Osteoblast (primary cell): ENCODE measurements at regions not wholly inside any gene's neighbourhood (a gene's known extent, or its start where the extent isn't known, plus 50 kb on each side); places are given as distances from the start of the nearest gene placed in this dataset.
"Not testable (repeated sequence)": the region's sequence is repeated elsewhere in the genome, so short reads cannot be mapped to it uniquely, and the experiment has no call there.

Experiments used
- DNase-seq: peaks from one replicate; pipeline ENCODE4 v3.0.0; 2011; ENCODE audit warnings: low spot score, mixed read lengths; ENCODE audit not compliant: insufficient read length; ENCODE audit errors: missing footprints
- H2AFZ ChIP-seq: 2 replicates; pipeline ENCODE4 v1.6.0; 2011; ENCODE audit warnings: mild to moderate bottlenecking, low read length
- H3K27ac ChIP-seq: 2 replicates; pipeline ENCODE4 v1.5.1; 2011; ENCODE audit warnings: mild to moderate bottlenecking, low read depth, low read length, moderate library complexity
- H3K27me3 ChIP-seq: 2 replicates; pipeline ENCODE4 v1.6.0; 2012; ENCODE audit warnings: mild to moderate bottlenecking, control low read depth, inconsistent platforms, low read length, moderate library complexity; ENCODE audit not compliant: insufficient read depth
- H3K36me3 ChIP-seq: 2 replicates; pipeline ENCODE4 v1.5.1; 2011; ENCODE audit warnings: mild to moderate bottlenecking, low read length, control low read depth, moderate library complexity; ENCODE audit not compliant: insufficient read depth
- H3K4me1 ChIP-seq: 2 replicates; pipeline ENCODE4 v1.5.1; 2011; ENCODE audit warnings: mild to moderate bottlenecking, low read length, control low read depth, moderate library complexity; ENCODE audit not compliant: insufficient read depth
- H3K4me2 ChIP-seq: 2 replicates; pipeline ENCODE4 v1.6.0; 2011; ENCODE audit warnings: mild to moderate bottlenecking, low read length; ENCODE audit not compliant: insufficient read depth
- H3K4me3 ChIP-seq: fragments of 200-600 bp; sonication (generic); 3 replicates; pipeline ENCODE4 v1.5.1; 2012; ENCODE audit warnings: mild to moderate bottlenecking, low read length, inconsistent platforms; ENCODE audit not compliant: insufficient read depth
- H3K79me2 ChIP-seq: 2 replicates; pipeline ENCODE4 v1.6.0; 2012; ENCODE audit warnings: mild to moderate bottlenecking, low read length, control low read depth, inconsistent platforms; ENCODE audit not compliant: insufficient read depth
- H3K9me3 ChIP-seq: 2 replicates; pipeline ENCODE4 v1.5.1; 2011; ENCODE audit warnings: low read depth, low read length, control low read depth
- H4K20me1 ChIP-seq: 2 replicates; pipeline ENCODE4 v1.6.0; 2012; ENCODE audit warnings: mild to moderate bottlenecking, low read length, control low read depth; ENCODE audit not compliant: insufficient read depth
- CTCF ChIP-seq: IDR thresholded peaks from 2 replicates; pipeline ENCODE4 v1.5.1; 2011; ENCODE audit warnings: mild to moderate bottlenecking, low read depth, low read length, moderate library complexity; ENCODE audit errors: extremely low read depth

DNA sequence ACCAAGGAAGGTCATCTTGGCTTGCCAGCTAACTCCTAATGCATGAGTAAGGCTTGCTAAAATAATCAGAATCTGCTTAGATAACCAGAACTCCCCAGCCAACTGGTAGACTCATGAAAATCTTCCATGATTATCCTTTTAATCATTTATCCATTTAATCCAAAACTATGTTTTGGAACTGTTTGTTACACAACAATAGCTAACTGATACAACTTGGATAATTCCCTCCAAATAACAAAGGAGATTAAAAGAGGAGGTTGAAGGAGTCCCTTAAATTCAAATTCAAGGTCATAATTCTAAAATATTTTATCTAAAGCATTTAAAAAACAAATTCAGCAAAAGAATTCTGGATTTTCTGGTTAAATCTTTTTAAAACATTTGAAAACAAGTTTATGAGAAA lies 222.1 kb downstream of the DEPDC1B start:
- no peak for DNase-seq
- Histone ChIP-seq H3K9me3 (peaks cover 4% of the 10 kb centered on the region), H3K36me3 (no peaks in the 10 kb centered on the region), H4K20me1 (no peaks in the 10 kb centered on the region), H3K79me2 (no peaks in the 10 kb centered on the region), H3K4me2 (no peak overlapping the region), H2AFZ (no peak overlapping the region), H3K4me1 (no peaks in the 10 kb centered on the region), H3K27ac (no peak overlapping the region), H3K27me3 (no peaks in the 10 kb centered on the region), H3K4me3 (no peak overlapping the region)
- TF ChIP-seq CTCF: no peak

DNA sequence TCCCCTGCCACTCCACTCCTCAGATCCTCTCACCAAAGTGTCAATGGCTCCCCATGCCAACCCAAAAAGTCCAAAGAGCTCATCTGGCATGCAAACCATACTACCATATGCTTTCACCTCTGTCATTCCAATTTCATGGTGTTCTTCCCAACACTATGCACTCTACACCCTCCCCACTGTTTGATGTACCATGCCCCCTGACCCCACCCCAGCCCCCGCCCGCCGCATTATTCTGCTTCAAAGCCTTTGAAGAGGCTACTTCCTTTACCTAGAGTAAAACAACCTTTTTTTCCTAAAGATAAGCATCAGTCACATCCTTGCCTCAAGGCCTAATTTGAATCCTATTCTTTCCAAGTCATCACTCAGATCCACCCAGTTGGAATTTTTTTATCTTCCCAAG lies 226.3 kb downstream of the DEPDC1B start:
- no peak overlapping the region for H3K4me2 ChIP-seq
- H3K9me3 ChIP-seq: peaks cover 4% of the 10 kb centered on the region
- no peaks in the 10 kb centered on the region for H3K36me3 ChIP-seq
- no peak overlapping the region for H2AFZ ChIP-seq
- no peaks in the 10 kb centered on the region for H3K27me3 ChIP-seq
- H3K27ac ChIP-seq: no peak overlapping the region
- H3K4me1 ChIP-seq: no peaks in the 10 kb centered on the region
- H3K79me2 ChIP-seq: no peaks in the 10 kb centered on the region
- no peak overlapping the region for H3K4me3 ChIP-seq
- no peak for TF ChIP-seq CTCF
- H4K20me1 ChIP-seq: no peaks in the 10 kb centered on the region
- DNase-seq: no peak

DNA sequence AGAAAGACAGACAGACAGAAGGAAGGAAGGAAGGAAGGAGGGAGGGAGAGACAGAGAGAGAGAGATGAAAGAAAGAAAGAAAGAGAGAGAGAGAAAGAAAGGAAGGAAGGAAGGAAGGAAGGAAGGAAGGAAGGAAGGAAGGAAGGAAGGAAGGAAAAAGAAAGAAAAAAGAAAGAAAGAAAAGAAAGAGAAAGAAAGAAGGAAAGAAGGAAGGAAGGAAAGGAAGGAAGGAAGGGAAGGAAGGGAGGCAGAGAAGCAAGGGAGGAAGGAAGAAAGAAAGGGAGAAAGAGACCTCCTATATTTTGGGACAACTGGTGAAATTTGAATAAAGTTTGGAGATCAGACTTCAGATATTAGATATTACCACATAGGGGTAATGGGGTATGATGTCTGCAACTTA lies 226.9 kb downstream of the DEPDC1B start:
- H3K27ac ChIP-seq, H2AFZ ChIP-seq, DNase-seq, H3K79me2 ChIP-seq, H3K36me3 ChIP-seq, H3K4me3 ChIP-seq, H3K9me3 ChIP-seq, H3K4me2 ChIP-seq, H4K20me1 ChIP-seq, H3K4me1 ChIP-seq, H3K27me3 ChIP-seq: not testable (repeated sequence)

GRCh38 chr5:60470881-60471280 lies 229.1 kb downstream of the DEPDC1B start:
- Histone ChIP-seq H3K4me2 (no peak overlapping the region), H3K79me2 (no peaks in the 10 kb centered on the region), H3K27ac (no peak overlapping the region), H3K36me3 (no peaks in the 10 kb centered on the region), H3K27me3 (no peaks in the 10 kb centered on the region), H2AFZ (no peak overlapping the region), H3K9me3 (no peaks in the 10 kb centered on the region), H3K4me1 (no peaks in the 10 kb centered on the region), H3K4me3 (no peak overlapping the region), H4K20me1 (no peaks in the 10 kb centered on the region)
- no peak for TF ChIP-seq CTCF
- no peak for DNase-seq

- Histone ChIP-seq H2AFZ (no peak overlapping the region), H3K27me3 (no peaks in the 10 kb centered on the region), H3K4me1 (no peaks in the 10 kb centered on the region), H3K36me3 (no peaks in the 10 kb centered on the region), H3K9me3 (no peaks in the 10 kb centered on the region), H4K20me1 (no peaks in the 10 kb centered on the region), H3K79me2 (no peaks in the 10 kb centered on the region), H3K27ac (no peak overlapping the region), H3K4me3 (no peak overlapping the region), H3K4me2 (no peak overlapping the region)
- DNase-seq: no peak
- TF ChIP-seq CTCF: no peak
Observed at GRCh38 chr5:60469286-60469685, 230.7 kb downstream of the DEPDC1B start.
